ENCODE measurements at regions not wholly inside any gene's neighbourhood (a gene's known extent, or its start where the extent isn't known, plus 50 kb on each side); places are given as distances from the start of the nearest gene placed in this dataset.

DNA sequence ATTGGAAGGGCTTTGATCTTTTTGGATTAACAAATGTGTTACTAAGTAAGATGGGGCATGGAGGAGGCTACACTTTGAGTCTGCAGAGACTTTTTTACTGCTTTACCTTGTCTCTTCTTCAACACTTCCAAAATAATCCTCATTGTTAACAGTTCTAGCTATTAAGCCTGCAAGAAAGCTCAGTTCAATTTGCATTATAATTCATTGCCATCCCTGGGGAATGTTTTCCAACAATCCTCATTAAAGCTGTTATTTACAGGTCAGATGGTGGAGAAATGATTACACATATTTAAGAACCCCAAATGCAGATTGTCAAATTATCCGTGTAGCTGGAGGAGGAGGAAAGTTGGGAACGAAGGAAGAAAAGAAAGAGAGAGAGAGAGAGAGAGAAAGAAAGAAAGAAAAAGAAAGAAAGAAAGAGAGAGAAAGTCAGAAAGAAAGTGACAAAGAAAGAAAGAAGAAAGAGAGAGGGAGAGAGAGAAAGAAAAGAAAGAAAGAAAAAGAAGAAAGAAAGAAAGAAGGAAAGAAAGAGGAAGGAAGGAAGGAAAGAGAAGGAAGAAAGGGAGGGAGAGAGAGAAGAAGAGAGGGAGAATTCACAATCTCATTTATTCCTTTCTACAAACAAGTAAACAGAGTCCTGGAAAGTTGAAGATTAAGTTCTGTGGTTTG is 443.9 kb downstream of the INSC start:
- H3K9ac ChIP-seq (ENCODE audit: low read length), result no peak overlapping the region
- H3K4me3 ChIP-seq (ENCODE audit: low read depth, low read length), result no peak overlapping the region
- H3K9me3 ChIP-seq (ENCODE audit: control insufficient read depth, insufficient read depth, low read depth, low read length), result peaks cover 10% of the 10 kb centered on the region
- no peak overlapping the region for H3K27ac ChIP-seq (ENCODE audit: low read depth, low read length)
- peaks cover 20% of the 10 kb centered on the region for H3K4me1 ChIP-seq (ENCODE audit: control insufficient read depth, insufficient read depth, low read length)
- no peaks in the 10 kb centered on the region for H3K27me3 ChIP-seq (ENCODE audit: control insufficient read depth, insufficient read depth, low read length)
- no peaks in the 10 kb centered on the region for H3K36me3 ChIP-seq (ENCODE audit: control insufficient read depth, insufficient read depth, low read length)

DNA sequence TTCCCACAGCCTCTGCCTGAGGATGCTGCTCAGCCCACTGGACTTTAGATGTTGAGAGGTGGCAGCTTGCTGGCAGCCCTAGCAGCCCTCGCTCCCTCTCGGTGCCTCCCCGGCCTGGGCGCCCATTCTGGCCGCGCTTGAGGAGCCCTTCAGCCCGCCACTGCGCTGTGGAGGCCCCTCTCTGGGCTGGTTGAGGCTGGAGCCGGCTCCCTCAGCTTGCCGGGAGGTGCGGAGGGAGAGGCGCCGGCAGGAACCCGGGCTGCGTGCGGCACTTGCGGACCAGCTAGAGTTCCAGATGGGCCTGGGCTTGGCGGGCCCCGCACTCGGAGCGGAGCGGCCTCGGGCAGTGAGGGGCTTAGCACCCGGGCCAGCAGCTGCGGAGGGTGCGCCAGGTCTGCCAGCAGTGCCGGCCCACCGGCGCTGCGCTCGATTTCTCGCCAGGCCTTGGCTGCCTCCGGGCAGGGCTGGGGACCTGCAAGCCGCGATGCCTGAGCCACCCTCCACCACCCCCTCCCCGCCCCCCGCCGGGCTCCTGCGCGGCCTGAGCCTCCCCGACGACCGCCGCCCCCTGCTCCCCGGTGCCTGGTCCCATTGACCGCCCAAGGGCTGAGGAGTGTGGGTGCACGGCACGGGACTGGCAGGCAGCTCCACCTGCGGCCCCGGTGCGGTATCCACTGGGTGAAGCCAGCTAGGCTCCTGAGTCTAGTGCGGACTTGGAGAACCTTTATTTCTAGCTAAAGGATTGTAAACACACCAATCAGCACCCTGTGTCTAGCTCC is 446.2 kb downstream of the INSC start:
- Histone ChIP-seq H3K4me1 (ENCODE audit: control insufficient read depth, insufficient read depth, low read length) (peaks cover 14% of the 10 kb centered on the region), H3K27ac (ENCODE audit: low read depth, low read length) (no peak overlapping the region), H3K9ac (ENCODE audit: low read length) (no peak overlapping the region)

DNA sequence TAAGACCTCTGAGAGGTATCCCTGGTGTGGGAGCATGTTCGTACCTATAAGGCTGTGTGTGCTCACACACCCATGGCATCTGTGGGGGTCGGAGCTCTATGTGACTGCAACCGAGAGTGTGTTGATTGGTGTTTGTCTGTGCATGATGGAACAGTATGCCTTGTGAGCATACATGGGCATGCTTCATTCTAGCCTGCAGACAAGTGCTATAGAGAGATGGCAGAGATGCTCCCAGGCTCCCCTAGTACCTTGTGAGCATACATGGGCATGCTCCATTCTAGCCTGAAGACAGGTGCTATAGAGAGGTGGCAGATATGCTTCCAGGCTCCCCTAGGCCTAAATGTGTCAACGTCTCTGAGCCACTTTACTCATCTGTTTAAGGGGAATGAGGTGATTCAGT is 447.5 kb downstream of the INSC start:
- no peak overlapping the region for H3K27ac ChIP-seq (ENCODE audit: low read depth, low read length)

More for the DNA sequence above, 446.2 kb downstream of the INSC start:
- H3K27me3 ChIP-seq (ENCODE audit: control insufficient read depth, insufficient read depth, low read length), result no peaks in the 10 kb centered on the region
- peaks cover 10% of the 10 kb centered on the region for H3K9me3 ChIP-seq (ENCODE audit: control insufficient read depth, insufficient read depth, low read depth, low read length)
- no peak overlapping the region for H3K4me3 ChIP-seq (ENCODE audit: low read depth, low read length)
- H3K36me3 ChIP-seq (ENCODE audit: control insufficient read depth, insufficient read depth, low read length), result no peaks in the 10 kb centered on the region

DNA sequence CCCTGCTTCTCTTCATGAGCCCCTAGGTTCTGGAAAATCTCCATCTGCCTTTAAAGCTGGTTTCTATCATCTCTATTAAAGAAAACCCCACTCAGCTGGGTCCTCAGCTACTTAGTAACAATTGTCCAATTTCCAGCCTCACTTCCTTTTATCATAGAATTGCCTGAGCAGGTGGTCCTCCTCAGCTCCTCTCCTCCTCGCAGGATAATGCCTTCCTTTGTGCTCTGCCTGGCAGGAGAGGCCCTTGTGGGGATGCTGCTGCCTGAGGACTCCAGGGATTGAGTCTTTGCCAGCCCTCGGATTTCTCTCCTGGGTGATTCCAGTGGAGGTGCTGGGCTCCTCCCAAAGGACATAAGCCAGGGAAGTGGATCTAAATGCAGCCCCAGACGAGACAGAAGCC is 448.3 kb downstream of the INSC start:
- no peak overlapping the region for H3K4me3 ChIP-seq (ENCODE audit: low read depth, low read length)
- H3K9ac ChIP-seq (ENCODE audit: low read length), result no peak overlapping the region
- no peak overlapping the region for H3K27ac ChIP-seq (ENCODE audit: low read depth, low read length)

More for the DNA sequence above, 447.5 kb downstream of the INSC start:
- Histone ChIP-seq H3K9me3 (ENCODE audit: control insufficient read depth, insufficient read depth, low read depth, low read length) (peaks cover 5% of the 10 kb centered on the region; the same call in 1 of the 2 replicates), H3K4me3 (ENCODE audit: low read depth, low read length) (no peak overlapping the region), H3K4me1 (ENCODE audit: control insufficient read depth, insufficient read depth, low read length) (peaks cover 14% of the 10 kb centered on the region), H3K36me3 (ENCODE audit: control insufficient read depth, insufficient read depth, low read length) (no peaks in the 10 kb centered on the region), H3K27me3 (ENCODE audit: control insufficient read depth, insufficient read depth, low read length) (no peaks in the 10 kb centered on the region), H3K9ac (ENCODE audit: low read length) (no peak overlapping the region)

DNA sequence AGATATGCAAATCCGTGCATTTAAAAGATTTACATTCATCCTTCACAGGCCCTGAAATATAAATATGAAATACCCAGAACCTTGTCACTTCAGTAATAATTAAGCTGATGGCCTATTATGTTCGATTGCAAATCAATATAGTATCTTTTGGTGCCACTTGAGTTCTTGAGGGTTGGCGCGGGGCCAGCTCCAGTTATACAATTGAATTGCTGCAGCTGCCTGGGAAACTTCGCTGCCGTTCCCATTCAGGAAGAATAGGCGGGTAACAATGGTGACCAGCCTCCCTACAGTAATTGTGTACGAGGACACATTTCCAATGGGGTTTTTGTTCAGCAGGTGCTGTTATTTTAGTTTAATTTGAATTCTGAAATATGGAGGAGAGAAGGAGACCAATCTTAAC is 451.2 kb downstream of the INSC start:
- Histone ChIP-seq H3K4me3 (ENCODE audit: low read depth, low read length) (no peak overlapping the region), H3K9me3 (ENCODE audit: control insufficient read depth, insufficient read depth, low read depth, low read length) (no peaks in the 10 kb centered on the region), H3K27me3 (ENCODE audit: control insufficient read depth, insufficient read depth, low read length) (no peaks in the 10 kb centered on the region), H3K4me1 (ENCODE audit: control insufficient read depth, insufficient read depth, low read length) (no peaks in the 10 kb centered on the region), H3K27ac (ENCODE audit: low read depth, low read length) (no peak overlapping the region), H3K36me3 (ENCODE audit: control insufficient read depth, insufficient read depth, low read length) (no peaks in the 10 kb centered on the region), H3K9ac (ENCODE audit: low read length) (no peak overlapping the region)

More for the DNA sequence above, 448.3 kb downstream of the INSC start:
- peaks cover 5% of the 10 kb centered on the region; the same call in 1 of the 2 replicates for H3K9me3 ChIP-seq (ENCODE audit: control insufficient read depth, insufficient read depth, low read depth, low read length)
- H3K27me3 ChIP-seq (ENCODE audit: control insufficient read depth, insufficient read depth, low read length), result no peaks in the 10 kb centered on the region
- H3K36me3 ChIP-seq (ENCODE audit: control insufficient read depth, insufficient read depth, low read length), result no peaks in the 10 kb centered on the region
- peaks cover 14% of the 10 kb centered on the region for H3K4me1 ChIP-seq (ENCODE audit: control insufficient read depth, insufficient read depth, low read length)

DNA sequence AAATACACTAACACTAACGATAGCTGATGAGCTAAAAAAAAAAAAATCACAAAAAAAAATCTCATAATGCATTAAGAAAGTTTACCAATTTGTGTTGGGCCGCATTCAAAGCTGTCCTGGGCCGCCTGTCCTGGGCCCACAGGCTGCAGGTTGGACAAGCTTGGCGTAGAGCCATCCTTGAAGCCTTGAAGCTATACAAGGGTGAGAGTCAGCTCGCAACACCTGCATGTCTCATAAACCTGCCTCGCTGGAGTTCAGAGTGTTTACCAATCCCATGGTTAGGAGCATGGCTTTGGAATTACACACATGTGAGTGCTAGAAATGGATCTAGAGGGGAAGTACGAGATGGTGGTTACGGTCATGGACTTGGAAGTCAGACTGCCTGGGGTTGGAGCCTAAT is 453.7 kb downstream of the INSC start:
- no peak overlapping the region for H3K9ac ChIP-seq (ENCODE audit: low read length)
- H3K4me1 ChIP-seq (ENCODE audit: control insufficient read depth, insufficient read depth, low read length), result no peaks in the 10 kb centered on the region
- H3K4me3 ChIP-seq (ENCODE audit: low read depth, low read length), result no peak overlapping the region
- H3K36me3 ChIP-seq (ENCODE audit: control insufficient read depth, insufficient read depth, low read length), result no peaks in the 10 kb centered on the region
- H3K27ac ChIP-seq (ENCODE audit: low read depth, low read length), result no peak overlapping the region
- no peaks in the 10 kb centered on the region for H3K27me3 ChIP-seq (ENCODE audit: control insufficient read depth, insufficient read depth, low read length)
- H3K9me3 ChIP-seq (ENCODE audit: control insufficient read depth, insufficient read depth, low read depth, low read length), result no peaks in the 10 kb centered on the region

DNA sequence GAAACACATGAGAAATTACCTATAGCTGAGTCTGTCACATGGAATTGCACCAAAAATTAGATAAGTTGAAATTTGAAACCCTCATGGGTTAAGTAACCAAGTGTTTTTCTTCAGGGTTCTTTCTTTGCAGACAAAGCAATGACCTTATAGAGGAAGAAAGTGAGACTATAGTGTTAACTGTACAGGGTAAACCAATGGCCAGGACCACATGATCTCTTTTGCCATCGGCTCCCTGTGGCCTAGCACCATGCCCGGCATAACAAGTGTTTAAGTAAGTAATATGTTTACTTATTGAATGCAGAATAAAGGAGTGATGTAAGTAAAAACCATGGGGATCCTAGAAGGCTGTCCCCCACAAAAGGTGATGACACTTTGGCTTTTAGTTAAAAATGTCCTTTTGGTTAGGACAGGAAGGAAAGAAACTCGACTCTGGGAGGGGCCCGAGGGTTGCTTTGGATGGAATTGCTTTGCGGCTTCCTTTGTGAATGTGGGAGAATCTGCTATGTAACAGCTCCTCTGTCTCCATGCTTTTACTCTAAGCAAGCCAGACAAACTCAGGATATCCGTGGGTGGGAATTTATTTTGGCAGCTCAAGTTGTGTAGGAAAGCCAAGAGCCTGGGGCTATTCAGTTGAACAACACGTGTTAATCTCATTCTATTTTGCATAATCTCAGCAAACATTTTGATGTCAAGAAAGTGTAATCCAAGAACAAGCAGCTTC is 454.7 kb downstream of the INSC start:
- no peaks in the 10 kb centered on the region for H3K4me1 ChIP-seq (ENCODE audit: control insufficient read depth, insufficient read depth, low read length)
- H3K9me3 ChIP-seq (ENCODE audit: control insufficient read depth, insufficient read depth, low read depth, low read length), result no peaks in the 10 kb centered on the region
- H3K27me3 ChIP-seq (ENCODE audit: control insufficient read depth, insufficient read depth, low read length), result no peaks in the 10 kb centered on the region
- H3K27ac ChIP-seq (ENCODE audit: low read depth, low read length), result no peak overlapping the region
- no peak overlapping the region for H3K4me3 ChIP-seq (ENCODE audit: low read depth, low read length)
- H3K9ac ChIP-seq (ENCODE audit: low read length), result no peak overlapping the region
- no peaks in the 10 kb centered on the region for H3K36me3 ChIP-seq (ENCODE audit: control insufficient read depth, insufficient read depth, low read length)

DNA sequence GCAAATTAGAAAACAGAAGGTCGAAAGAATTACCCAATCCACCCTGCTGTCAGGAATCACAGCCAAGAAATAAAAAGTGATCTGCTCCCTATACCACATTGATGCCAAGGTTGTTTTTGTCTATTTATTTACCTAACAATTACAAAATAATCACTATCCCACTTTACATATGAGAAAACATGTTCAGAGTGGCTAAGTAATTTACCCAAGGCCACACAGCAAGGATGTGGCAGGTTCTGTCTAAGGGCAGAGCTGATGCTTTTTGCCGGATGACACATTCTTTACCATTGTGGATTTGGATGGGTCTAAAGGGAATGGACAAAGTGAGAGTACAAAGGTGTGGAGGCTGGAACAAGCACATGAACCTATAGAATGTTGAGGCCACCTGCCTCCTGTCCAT is 460.7 kb downstream of the INSC start:
- H3K9me3 ChIP-seq (ENCODE audit: control insufficient read depth, insufficient read depth, low read depth, low read length), result no peaks in the 10 kb centered on the region
- no peaks in the 10 kb centered on the region for H3K27me3 ChIP-seq (ENCODE audit: control insufficient read depth, insufficient read depth, low read length)
- no peak overlapping the region for H3K4me3 ChIP-seq (ENCODE audit: low read depth, low read length)
- H3K9ac ChIP-seq (ENCODE audit: low read length), result no peak overlapping the region
- H3K27ac ChIP-seq (ENCODE audit: low read depth, low read length), result no peak overlapping the region
- no peaks in the 10 kb centered on the region for H3K4me1 ChIP-seq (ENCODE audit: control insufficient read depth, insufficient read depth, low read length)
- no peaks in the 10 kb centered on the region for H3K36me3 ChIP-seq (ENCODE audit: control insufficient read depth, insufficient read depth, low read length)

DNA sequence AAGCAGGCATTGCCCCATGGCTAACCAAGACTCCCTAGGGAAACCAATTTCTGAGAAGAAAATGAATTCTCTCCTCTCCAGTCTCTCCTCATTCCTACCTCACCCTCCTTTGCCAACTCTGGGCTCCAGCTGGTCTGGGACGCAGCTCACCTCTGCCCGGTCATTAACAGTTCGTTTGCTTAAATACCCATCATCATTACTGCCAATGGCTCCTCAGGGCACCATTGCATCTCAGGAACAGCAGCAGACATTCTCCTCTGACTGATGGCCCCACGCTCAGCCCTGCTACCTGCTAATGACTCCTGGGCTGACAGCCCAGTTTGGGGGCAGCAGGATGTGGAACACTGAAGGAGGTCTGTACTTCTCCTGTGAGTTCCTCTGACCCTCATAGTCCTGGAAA is 462.0 kb downstream of the INSC start:
- no peak overlapping the region for H3K4me3 ChIP-seq (ENCODE audit: low read depth, low read length)
- H3K27me3 ChIP-seq (ENCODE audit: control insufficient read depth, insufficient read depth, low read length), result no peaks in the 10 kb centered on the region
- H3K27ac ChIP-seq (ENCODE audit: low read depth, low read length), result no peak overlapping the region
- no peak overlapping the region for H3K9ac ChIP-seq (ENCODE audit: low read length)
- no peaks in the 10 kb centered on the region for H3K36me3 ChIP-seq (ENCODE audit: control insufficient read depth, insufficient read depth, low read length)
- H3K4me1 ChIP-seq (ENCODE audit: control insufficient read depth, insufficient read depth, low read length), result no peaks in the 10 kb centered on the region
- no peaks in the 10 kb centered on the region for H3K9me3 ChIP-seq (ENCODE audit: control insufficient read depth, insufficient read depth, low read depth, low read length)

DNA sequence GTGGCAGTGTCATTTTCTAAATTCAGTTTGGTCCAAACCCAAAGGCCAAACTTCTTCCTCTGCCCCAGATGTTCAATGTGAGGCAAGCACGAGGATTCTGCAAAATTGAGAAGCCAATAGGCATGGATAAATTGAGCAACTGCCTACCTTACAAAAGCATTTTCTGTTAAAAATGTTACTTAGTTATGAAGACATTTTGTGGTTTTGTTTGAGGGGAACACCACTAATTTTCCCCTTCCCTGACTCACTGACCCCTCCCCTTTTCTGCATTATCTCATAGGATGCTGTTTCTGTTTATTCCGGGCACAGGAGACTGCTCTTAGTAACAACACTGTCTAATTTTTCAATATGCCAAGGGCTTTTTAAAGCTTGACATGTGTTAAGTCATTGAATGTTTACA is 462.8 kb downstream of the INSC start:
- Histone ChIP-seq H3K27ac (ENCODE audit: low read depth, low read length) (no peak overlapping the region), H3K9me3 (ENCODE audit: control insufficient read depth, insufficient read depth, low read depth, low read length) (no peaks in the 10 kb centered on the region), H3K4me1 (ENCODE audit: control insufficient read depth, insufficient read depth, low read length) (no peaks in the 10 kb centered on the region), H3K4me3 (ENCODE audit: low read depth, low read length) (no peak overlapping the region), H3K9ac (ENCODE audit: low read length) (no peak overlapping the region), H3K27me3 (ENCODE audit: control insufficient read depth, insufficient read depth, low read length) (no peaks in the 10 kb centered on the region), H3K36me3 (ENCODE audit: control insufficient read depth, insufficient read depth, low read length) (no peaks in the 10 kb centered on the region)

Measured in HUES6 (cell line).